K562 (cell line): ENCODE measurements at regions not wholly inside any gene's neighbourhood (a gene's known extent, or its start where the extent isn't known, plus 50 kb on each side); places are given as distances from the start of the nearest gene placed in this dataset.

ENCODE experiments used
- HDAC6 ChIP-seq: IDR thresholded peaks from 2 replicates; pipeline ENCODE4 v1.6.1; 2012; ENCODE audit warnings: low read depth, mild to moderate bottlenecking, control low read depth, inconsistent platforms, low read length, moderate library complexity
- PML ChIP-seq: IDR thresholded peaks from 2 replicates; pipeline ENCODE4 v1.6.1; 2012; ENCODE audit warnings: low read length, inconsistent platforms

- TF ChIP-seq PML = no peak
- TF ChIP-seq HDAC6 = no peak
These were observed 198.5 kb upstream of the ITGA4 start for GRCh38 chr2:181258720-181259119.
